SK-MEL-5 (cell line): ENCODE measurements at regions not wholly inside any gene's neighbourhood (a gene's known extent, or its start where the extent isn't known, plus 50 kb on each side); places are given as distances from the start of the nearest gene placed in this dataset.
"Not testable (repeated sequence)": the region's sequence is repeated elsewhere in the genome, so short reads cannot be mapped to it uniquely, and the experiment has no call there.

ENCODE experiments used
- DNase-seq: peaks from one replicate; pipeline ENCODE4 v3.0.0-alpha.2; 2016; ENCODE audit warnings: low read depth, low spot score
- in situ Hi-C: cut with HindIII; loops from 2 replicates; pipeline ENCODE4 v1.10.0; 2016; ENCODE audit warnings: low sequenced_read_pairs, high pct_unique_total_duplicates, low pct_unique_long_range_greater_than_20kb

DNA sequence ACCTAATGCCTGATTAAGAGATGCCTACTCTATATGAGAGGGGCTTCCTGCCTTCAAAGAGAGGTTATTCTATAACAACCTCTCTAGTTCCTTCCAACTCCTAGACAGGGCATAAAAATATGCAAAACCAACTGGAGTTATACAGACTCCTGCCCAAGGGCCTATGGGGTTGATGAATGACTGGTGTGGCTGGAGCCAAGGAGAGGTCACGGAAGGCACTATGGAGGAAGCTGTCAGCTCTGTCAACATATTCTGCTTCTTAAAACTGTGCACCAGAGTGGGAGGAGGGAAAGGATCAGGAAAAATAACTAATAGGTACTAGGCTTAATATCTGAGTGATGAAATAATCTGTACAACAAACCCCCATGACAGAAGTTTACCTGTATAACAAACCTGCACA, 120.9 kb upstream of the CDC42EP3 start:
- in situ Hi-C loops, result no loop called here

GRCh38 chr2:37793004-37793403, 121.6 kb upstream of the CDC42EP3 start:
- DNase-seq, result no peak
- in situ Hi-C loops, result no loop called here

More for the DNA sequence above, 120.9 kb upstream of the CDC42EP3 start:
- no peak for DNase-seq

DNA sequence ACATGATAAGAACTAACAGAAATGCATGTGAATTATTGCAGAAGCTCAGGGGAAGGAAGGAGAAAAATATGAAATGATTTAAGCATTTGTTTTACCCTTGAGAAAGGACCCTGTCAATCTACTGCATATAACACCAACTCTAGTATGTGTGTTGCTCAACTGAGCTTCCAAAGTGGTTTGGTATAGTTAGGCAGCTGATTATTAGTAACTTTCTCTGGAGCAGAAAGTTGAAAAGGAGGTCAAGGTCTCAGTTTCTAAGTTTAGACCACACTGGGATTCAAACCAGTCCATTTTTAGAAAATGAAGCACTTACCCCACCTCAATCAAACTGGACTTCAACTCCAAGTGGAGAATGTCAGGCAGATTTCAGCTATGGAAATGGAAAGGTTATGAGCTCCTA, 123.3 kb upstream of the CDC42EP3 start:
- in situ Hi-C loops, result no loop called here
- no peak for DNase-seq

- in situ Hi-C loops, result no loop called here
- DNase-seq, result no peak
These were observed 124.0 kb upstream of the CDC42EP3 start for GRCh38 chr2:37795456-37795855.

GRCh38 chr2:37795938-37796337, 124.5 kb upstream of the CDC42EP3 start:
- no peak for DNase-seq
- in situ Hi-C loops, result no loop called here

GRCh38 chr2:37796481-37796880, 125.0 kb upstream of the CDC42EP3 start:
- in situ Hi-C loops, result no loop called here
- no peak for DNase-seq

DNA sequence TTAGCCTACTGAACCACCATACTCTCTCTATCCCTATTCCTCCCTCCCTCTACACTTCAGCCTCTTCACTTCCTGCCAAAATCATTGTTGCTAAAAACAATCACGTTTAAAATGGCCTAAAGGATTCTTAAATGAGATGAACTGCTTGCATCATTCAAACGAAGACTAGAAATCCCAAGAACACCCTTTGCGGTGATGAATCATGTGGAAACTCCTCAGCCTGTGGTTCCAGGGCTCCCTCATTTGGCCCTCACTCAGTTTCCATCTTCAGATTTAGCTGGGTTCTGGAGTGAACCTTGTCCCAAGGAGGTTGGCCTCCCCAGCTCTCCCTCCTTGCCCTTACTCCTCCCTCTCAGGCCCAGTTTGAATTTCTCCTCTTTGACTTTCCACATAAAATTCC, 125.6 kb upstream of the CDC42EP3 start:
- in situ Hi-C loops, result no loop called here

DNA sequence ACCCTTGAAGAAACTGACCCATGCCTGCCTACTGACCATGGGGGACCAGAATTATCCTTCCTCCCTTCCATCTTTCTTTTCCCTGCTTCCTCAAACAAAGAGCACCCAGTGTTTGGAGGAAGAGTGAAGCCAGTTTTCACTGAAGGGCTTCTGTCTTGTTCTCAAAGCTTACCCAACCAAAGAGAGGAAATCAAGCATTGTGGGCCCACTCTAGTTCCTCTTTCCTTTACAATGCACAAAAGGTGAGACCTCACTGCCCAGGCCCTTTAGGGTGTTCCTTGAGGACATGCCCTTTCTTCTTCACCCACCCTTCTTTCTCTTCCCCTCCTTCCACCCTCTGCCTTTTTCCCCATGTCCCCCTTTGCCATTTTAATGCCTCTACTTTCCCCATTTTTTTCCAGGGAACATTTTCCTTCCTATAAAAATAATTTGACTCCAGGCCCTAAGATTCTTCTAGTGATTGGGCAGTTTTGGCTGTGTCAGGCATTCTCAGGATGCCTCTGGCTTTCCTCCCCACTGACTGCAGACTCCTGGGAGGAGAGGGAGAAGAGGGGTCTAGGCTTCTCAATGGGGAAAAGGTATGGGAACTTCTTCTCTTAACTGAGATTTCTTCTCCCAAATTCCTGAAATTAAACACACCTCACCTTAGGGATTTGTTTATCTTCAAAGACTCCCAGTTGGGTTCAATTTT, 126.6 kb upstream of the RMDN2 start:
- DNase-seq, result no peak
- in situ Hi-C loops, result no loop called here

More for the DNA sequence above, 125.6 kb upstream of the CDC42EP3 start:
- no peak for DNase-seq

DNA sequence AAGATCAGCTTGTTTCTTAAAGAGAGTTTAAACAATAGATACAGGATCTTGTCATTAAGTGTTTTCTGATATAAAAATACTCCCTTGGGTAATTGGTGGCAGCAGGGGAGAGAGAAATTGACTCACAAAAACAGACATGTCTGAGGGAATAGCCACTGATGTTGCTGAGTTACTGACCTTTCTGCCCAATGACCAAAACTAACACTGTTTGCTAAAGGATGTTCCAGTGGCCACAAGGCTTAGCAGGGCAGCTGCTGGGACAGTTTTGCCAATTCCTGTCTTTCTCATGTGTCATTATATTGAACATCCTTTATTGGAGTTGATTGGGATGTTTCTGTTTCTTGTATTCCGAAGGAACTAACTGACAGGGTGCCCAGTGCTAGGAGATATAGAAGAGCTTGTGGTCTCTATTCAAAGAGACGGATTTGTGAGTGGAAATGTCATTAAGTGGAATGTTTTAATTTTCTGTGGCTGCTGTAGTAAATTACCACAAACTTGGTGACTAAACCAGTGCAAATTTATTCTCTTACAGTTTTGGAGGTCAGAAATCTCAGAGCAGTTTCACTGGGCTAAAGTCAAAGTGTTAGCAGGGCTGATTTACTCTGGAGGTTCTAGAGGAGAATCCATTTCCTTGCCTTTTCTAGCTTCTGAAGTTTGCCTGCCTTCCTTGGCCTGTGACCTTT, 124.8 kb upstream of the RMDN2 start:
- DNase-seq, result no peak
- in situ Hi-C loops, result no loop called here

- DNase-seq, result no peak
- in situ Hi-C loops, result no loop called here
These were observed 122.8 kb upstream of the RMDN2 start for GRCh38 chr2:37802211-37802752.

- in situ Hi-C loops, result no loop called here
- DNase-seq, result no peak
These were observed 122.1 kb upstream of the RMDN2 start for GRCh38 chr2:37802899-37803379.

DNA sequence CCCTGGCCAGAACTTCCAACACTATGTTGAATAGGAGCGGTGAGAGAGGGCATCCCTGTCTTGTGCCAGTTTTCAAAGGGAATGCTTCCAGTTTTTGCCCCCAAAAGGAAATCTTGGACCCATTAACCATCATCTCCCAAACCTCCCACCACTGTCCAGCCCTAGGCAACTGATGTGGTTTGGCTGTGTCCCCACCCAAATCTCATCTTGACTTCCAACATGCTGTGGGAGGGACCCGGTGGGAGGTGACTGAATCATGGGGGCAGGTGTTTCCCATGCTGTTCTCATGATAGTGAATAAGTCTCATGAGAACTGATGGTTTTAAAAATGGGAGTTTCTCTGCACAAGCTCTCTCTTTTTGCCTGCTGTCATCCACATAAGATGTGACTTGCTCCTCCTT, 119.1 kb upstream of the RMDN2 start:
- in situ Hi-C loops, DNase-seq: not testable (repeated sequence)

GRCh38 chr2:37809525-37809924, 115.6 kb upstream of the RMDN2 start:
- in situ Hi-C loops, result no loop called here
- DNase-seq, result peak; percentile 80

- no peak for DNase-seq
- in situ Hi-C loops, result no loop called here
These were observed 115.0 kb upstream of the RMDN2 start for GRCh38 chr2:37809931-37810570.

GRCh38 chr2:37812414-37812813, 112.7 kb upstream of the RMDN2 start:
- in situ Hi-C loops, result no loop called here

DNA sequence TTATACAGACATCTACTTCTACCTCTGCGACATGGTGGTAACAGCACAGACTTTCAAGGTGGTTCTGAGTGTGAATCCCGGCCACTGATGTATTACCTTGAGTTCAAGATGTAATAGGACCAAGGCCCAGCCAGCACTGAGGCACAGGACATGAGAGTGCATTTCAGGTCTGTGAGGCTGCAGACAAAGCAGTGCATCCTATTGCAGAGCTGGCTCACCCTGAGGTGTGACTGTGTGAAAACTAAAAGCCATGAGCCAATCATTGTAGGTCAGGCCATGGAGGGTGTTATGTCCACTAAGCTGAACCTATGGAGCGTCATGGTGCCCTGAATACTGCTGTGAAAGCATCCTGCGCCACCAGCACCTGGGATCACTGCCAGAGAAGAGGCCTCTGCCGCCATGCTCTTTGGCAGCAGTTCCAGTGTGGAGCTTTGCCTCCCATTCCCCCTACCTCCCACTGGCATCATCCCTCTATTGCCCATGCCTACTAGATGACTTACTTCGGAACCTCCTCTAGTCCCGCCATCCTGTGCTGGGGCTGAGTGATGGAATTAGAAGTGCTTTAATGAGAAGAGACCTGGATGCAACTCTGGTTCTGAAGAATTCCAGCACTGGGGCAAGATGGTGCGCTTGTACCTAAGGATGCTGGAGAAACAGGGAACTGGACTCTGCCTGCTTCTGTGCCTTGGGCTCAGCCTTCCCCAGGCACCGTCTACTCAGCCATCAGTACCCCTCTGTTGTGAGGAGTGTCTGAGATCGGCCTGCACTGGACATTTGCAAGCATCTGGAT, 112.0 kb upstream of the RMDN2 start:
- DNase-seq, result no peak
- in situ Hi-C loops, result no loop called here

More at GRCh38 chr2:37812414-37812813, 112.7 kb upstream of the RMDN2 start:
- DNase-seq, result peak; percentile 53

DNA sequence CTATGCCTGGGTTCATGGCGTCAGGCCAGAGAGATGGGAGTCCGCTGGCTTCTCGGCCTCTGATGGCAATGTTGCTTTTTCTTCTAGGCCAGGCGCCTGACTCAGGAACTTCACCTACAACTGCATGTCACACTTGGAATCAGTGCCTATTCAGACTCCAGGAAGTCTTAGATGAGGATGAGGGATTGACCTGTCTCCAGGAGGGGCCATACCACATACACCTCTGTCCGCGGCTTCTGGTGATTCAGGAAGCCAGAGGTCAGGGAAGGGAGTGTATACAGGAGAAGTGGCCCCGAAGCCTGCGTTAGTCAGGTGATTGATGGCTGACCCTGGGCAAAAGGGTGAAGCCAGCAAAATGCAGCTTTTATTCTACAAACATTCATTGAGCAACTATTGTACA, 109.1 kb upstream of the RMDN2 start:
- in situ Hi-C loops, result no loop called here

GRCh38 chr2:37816686-37817085, 108.4 kb upstream of the RMDN2 start:
- no peak for DNase-seq
- in situ Hi-C loops, result no loop called here

More for the DNA sequence above, 109.1 kb upstream of the RMDN2 start:
- DNase-seq, result no peak
